GM12878 (cell line): ENCODE measurements at regions not wholly inside any gene's neighbourhood (a gene's known extent, or its start where the extent isn't known, plus 50 kb on each side); places are given as distances from the start of the nearest gene placed in this dataset.

Experiments
- CREB1 ChIP-seq: IDR thresholded peaks from 2 replicates; pipeline ENCODE4 v1.6.1; 2012; ENCODE audit warnings: low read depth, mild to moderate bottlenecking, inconsistent platforms
- MYC ChIP-seq: IDR thresholded peaks from 2 replicates; pipeline ENCODE4 v1.6.1; 2011; ENCODE audit warnings: mild to moderate bottlenecking, low read length, moderate library complexity, inconsistent platforms; ENCODE audit not compliant: insufficient read depth, insufficient replicate concordance, insufficient read length, severe bottlenecking
- NRF1 ChIP-seq: conservative IDR thresholded peaks from 2 replicates; pipeline ENCODE4 v1.6.1; 2011; ENCODE audit warnings: mild to moderate bottlenecking, low read depth, low read length, improper control_type of control experiment
- RAD21 ChIP-seq: IDR thresholded peaks from 2 replicates; pipeline ENCODE4 v1.6.1; 2011; ENCODE audit warnings: mild to moderate bottlenecking, low read depth, low read length, moderate library complexity; ENCODE audit not compliant: insufficient read depth
- TBL1XR1 ChIP-seq: IDR thresholded peaks from 2 replicates; pipeline ENCODE4 v1.6.1; 2012; ENCODE audit warnings: low read depth, low read length, improper control_type of control experiment
- YY1 ChIP-seq: IDR thresholded peaks from 2 replicates; pipeline ENCODE4 v1.6.1; 2011; ENCODE audit warnings: low read depth, mild to moderate bottlenecking, low read length
- TF ChIP-seq, protein P1 (sequence below): fragments of 450-650 bp; IDR thresholded peaks from 2 replicates; pipeline ENCODE4 v1.6.1; 2018; ENCODE audit warnings: borderline replicate concordance, mild to moderate bottlenecking; ENCODE audit not compliant: partially characterized antibody
- TF ChIP-seq, protein P2 (sequence below), 3 experiments: IDR thresholded peaks in 2 of 3; conservative IDR thresholded peaks in 1 of 3; 2 replicates each; pipeline ENCODE4 v1.5.1; 2011; ENCODE audit warnings: low read depth in 3 of 3, low read length in 3 of 3, mild to moderate bottlenecking in 3 of 3, control low read depth in 2 of 3, moderate library complexity in 2 of 3, inconsistent platforms in 1 of 3, mixed read lengths in 1 of 3; ENCODE audit not compliant: control insufficient read depth in 2 of 3, insufficient read depth in 1 of 3; ENCODE audit errors: extremely low read depth in 1 of 3

DNA sequence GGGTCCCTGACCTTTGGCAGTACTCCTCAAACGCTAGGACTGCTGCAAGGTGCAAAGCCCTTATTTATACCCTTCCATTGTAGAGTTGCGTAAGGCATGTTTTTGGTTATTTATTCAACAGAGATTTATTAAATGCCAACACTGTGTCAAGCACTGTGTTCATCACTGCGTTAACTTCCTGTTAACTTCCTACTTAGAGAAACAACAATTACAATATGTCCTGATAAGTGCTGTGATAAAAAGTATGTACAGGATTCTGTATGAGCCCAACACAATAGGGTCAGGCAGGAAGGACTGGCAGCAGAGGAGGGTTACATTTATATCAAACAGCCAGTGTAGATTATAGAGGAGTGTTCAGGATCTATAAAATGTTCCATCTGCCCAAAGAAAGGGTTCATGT lies 812.8 kb upstream of the API5 start:
- TF ChIP-seq, protein P1, sequence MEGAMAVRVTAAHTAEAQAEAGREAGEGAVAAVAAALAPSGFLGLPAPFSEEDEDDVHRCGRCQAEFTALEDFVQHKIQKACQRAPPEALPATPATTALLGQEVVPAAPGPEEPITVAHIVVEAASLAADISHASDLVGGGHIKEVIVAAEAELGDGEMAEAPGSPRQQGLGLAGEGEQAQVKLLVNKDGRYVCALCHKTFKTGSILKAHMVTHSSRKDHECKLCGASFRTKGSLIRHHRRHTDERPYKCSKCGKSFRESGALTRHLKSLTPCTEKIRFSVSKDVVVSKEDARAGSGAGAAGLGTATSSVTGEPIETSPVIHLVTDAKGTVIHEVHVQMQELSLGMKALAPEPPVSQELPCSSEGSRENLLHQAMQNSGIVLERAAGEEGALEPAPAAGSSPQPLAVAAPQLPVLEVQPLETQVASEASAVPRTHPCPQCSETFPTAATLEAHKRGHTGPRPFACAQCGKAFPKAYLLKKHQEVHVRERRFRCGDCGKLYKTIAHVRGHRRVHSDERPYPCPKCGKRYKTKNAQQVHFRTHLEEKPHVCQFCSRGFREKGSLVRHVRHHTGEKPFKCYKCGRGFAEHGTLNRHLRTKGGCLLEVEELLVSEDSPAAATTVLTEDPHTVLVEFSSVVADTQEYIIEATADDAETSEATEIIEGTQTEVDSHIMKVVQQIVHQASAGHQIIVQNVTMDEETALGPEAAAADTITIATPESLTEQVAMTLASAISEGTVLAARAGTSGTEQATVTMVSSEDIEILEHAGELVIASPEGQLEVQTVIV, result no peak
- no peak for TF ChIP-seq CREB1
- no peak for TF ChIP-seq RAD21
- no peak for TF ChIP-seq NRF1
- TF ChIP-seq YY1, result no peak
- TF ChIP-seq TBL1XR1, result no peak
- no peak for TF ChIP-seq MYC
- TF ChIP-seq, protein P2, sequence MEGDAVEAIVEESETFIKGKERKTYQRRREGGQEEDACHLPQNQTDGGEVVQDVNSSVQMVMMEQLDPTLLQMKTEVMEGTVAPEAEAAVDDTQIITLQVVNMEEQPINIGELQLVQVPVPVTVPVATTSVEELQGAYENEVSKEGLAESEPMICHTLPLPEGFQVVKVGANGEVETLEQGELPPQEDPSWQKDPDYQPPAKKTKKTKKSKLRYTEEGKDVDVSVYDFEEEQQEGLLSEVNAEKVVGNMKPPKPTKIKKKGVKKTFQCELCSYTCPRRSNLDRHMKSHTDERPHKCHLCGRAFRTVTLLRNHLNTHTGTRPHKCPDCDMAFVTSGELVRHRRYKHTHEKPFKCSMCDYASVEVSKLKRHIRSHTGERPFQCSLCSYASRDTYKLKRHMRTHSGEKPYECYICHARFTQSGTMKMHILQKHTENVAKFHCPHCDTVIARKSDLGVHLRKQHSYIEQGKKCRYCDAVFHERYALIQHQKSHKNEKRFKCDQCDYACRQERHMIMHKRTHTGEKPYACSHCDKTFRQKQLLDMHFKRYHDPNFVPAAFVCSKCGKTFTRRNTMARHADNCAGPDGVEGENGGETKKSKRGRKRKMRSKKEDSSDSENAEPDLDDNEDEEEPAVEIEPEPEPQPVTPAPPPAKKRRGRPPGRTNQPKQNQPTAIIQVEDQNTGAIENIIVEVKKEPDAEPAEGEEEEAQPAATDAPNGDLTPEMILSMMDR (IDR thresholded peaks at IDR 0.05 in 2 of 3, conservative IDR thresholded peaks at IDR 0.05 in 1 of 3; ENCODE audit: control insufficient read depth in 2 of 3, extremely low read depth in 1 of 3, insufficient read depth in 1 of 3, low read depth in 3 of 3, low read length in 3 of 3), result no peak
